SK-N-SH (cell line): ENCODE measurements at regions not wholly inside any gene's neighbourhood (a gene's known extent, or its start where the extent isn't known, plus 50 kb on each side); places are given as distances from the start of the nearest gene placed in this dataset.

Source experiments
- CTCF ChIA-PET: fragments of 300-600, 350-600 bp; formaldehyde crosslinking; extraction: SDS; loops from one replicate; lab custom pipeline; 2021; lab: Yijun Ruan, JAX
- POLR2A ChIA-PET: fragments of 350-600 bp; sonication (Branson Sonifier 250); formaldehyde crosslinking; extraction: SDS; loops from one replicate; lab custom pipeline; 2020; ENCODE audit warnings: antibody characterized with exemption, inconsistent platforms; lab: Yijun Ruan, JAX
- DNase-seq: peaks from one replicate; pipeline ENCODE4 v3.0.0; 2012
- H2AFZ ChIP-seq: fragments of 200-600 bp; sonication (generic); 2 replicates; pipeline ENCODE4 v1.8.1; 2016; ENCODE audit warnings: antibody characterized with exemption, mild to moderate bottlenecking, low read depth
- H3F3A ChIP-seq: fragments of 200-600 bp; sonication (generic); replicated peaks from 2 replicates; pipeline ENCODE3; 2016; ENCODE audit warnings: antibody characterized with exemption, mild to moderate bottlenecking; ENCODE audit not compliant: insufficient read depth
- H3K27ac ChIP-seq, 2 experiments: fragments of 200-500 bp in 1 of 2; fragments of 200-600 bp in 1 of 2; sonication (Bioruptor generic) in 1 of 2; sonication (generic), shearing (Covaris generic) in 1 of 2; 2 replicates each; pipeline versions ENCODE4 v1.5.1 to v1.6.1; 2014 to 2016; ENCODE audit warnings: low read depth in 2 of 2, inconsistent platforms in 1 of 2, low read length in 1 of 2, mild to moderate bottlenecking in 1 of 2, mixed read lengths in 1 of 2
- H3K27me3 ChIP-seq: fragments of 200-600 bp; sonication (generic), shearing (Covaris generic); 2 replicates; pipeline ENCODE4 v1.6.1; 2016; ENCODE audit warnings: mixed run types; ENCODE audit not compliant: insufficient read depth
- H3K36me3 ChIP-seq, 2 experiments: fragments of 200-500 bp in 1 of 2; fragments of 200-600 bp in 1 of 2; sonication (Bioruptor generic) in 1 of 2; sonication (generic) in 1 of 2; replicated peaks in 1 of 2; 2 replicates each; pipeline versions ENCODE3 to v1.5.1; 2014 to 2016; ENCODE audit warnings: low read length in 1 of 2, mild to moderate bottlenecking in 1 of 2; ENCODE audit not compliant: insufficient read depth in 2 of 2, control insufficient read depth in 1 of 2
- H3K4me1 ChIP-seq, 2 experiments: fragments of 200-500 bp in 1 of 2; fragments of 200-600 bp in 1 of 2; sonication (Bioruptor generic) in 1 of 2; sonication (generic), shearing (Covaris generic) in 1 of 2; 2 replicates each; pipeline versions ENCODE4 v1.5.1 to v1.6.1; 2014 to 2016; ENCODE audit warnings: low read depth in 1 of 2, low read length in 1 of 2, mixed run types in 1 of 2; ENCODE audit not compliant: insufficient read depth in 2 of 2, control insufficient read depth in 1 of 2
- H3K4me2 ChIP-seq: fragments of 200-600 bp; sonication (generic), shearing (Covaris generic); 2 replicates; pipeline ENCODE4 v1.6.1; 2017; ENCODE audit warnings: mixed run types
- H3K4me3 ChIP-seq, 2 experiments: fragments of 200-500 bp in 1 of 2; fragments of 200-600 bp in 1 of 2; sonication (Bioruptor generic) in 1 of 2; sonication (generic), shearing (Covaris generic) in 1 of 2; 2 replicates each; pipeline versions ENCODE4 v1.5.1 to v1.8.1; 2014 to 2016; ENCODE audit warnings: low read depth in 2 of 2, inconsistent platforms in 1 of 2, low read length in 1 of 2, mild to moderate bottlenecking in 1 of 2, mixed read lengths in 1 of 2, moderate library complexity in 1 of 2
- H3K79me2 ChIP-seq: fragments of 200-600 bp; sonication (generic); 2 replicates; pipeline ENCODE4 v1.8.1; 2017; ENCODE audit warnings: mild to moderate bottlenecking; ENCODE audit not compliant: insufficient read depth
- H3K9ac ChIP-seq: fragments of 200-600 bp; sonication (generic); 2 replicates; pipeline ENCODE4 v1.6.1; 2017; ENCODE audit warnings: mixed run types
- H3K9me2 ChIP-seq: fragments of 200-600 bp; sonication (generic); 2 replicates; pipeline ENCODE4 v1.6.1; 2017; ENCODE audit warnings: mixed run types
- H3K9me3 ChIP-seq: fragments of 200-600 bp; sonication (generic); 2 replicates; pipeline ENCODE4 v1.6.1; 2017; ENCODE audit warnings: mixed run types, mild to moderate bottlenecking, moderate library complexity
- H4K20me1 ChIP-seq: fragments of 200-600 bp; sonication (generic); 2 replicates; pipeline ENCODE4 v1.6.1; 2017; ENCODE audit warnings: mild to moderate bottlenecking, mixed run types; ENCODE audit not compliant: insufficient read depth
- ELF1 ChIP-seq: IDR thresholded peaks from 2 replicates; pipeline ENCODE4 v1.4.0; 2012
- EP300 ChIP-seq, 2 experiments: IDR thresholded peaks; 2 replicates each; pipeline versions ENCODE4 v1.4.0 to v1.6.1; 2012; ENCODE audit warnings: borderline replicate concordance in 1 of 2, low read depth in 1 of 2, low read length in 1 of 2
- EZH2phosphoT487 ChIP-seq: fragments of 200-600 bp; sonication (generic); IDR thresholded peaks from 2 replicates; pipeline ENCODE4 v1.6.1; 2017; ENCODE audit warnings: low read depth, mixed run types, mild to moderate bottlenecking, antibody characterized with exemption, moderate library complexity, borderline replicate concordance
- FOSL2 ChIP-seq: IDR thresholded peaks from 2 replicates; pipeline ENCODE4 v1.4.0; 2012; ENCODE audit warnings: low read depth, mild to moderate bottlenecking, moderate library complexity, borderline replicate concordance
- FOXM1 ChIP-seq: IDR thresholded peaks from 2 replicates; pipeline ENCODE4 v1.4.0; 2012; ENCODE audit warnings: low read depth, mild to moderate bottlenecking
- GABPA ChIP-seq: IDR thresholded peaks from 2 replicates; pipeline ENCODE4 v1.4.0; 2012; ENCODE audit warnings: low read depth, mild to moderate bottlenecking
- GATA2 ChIP-seq: sonication (generic); formaldehyde crosslinking; IDR thresholded peaks from 2 replicates; pipeline ENCODE4 v1.5.0; 2020; ENCODE audit warnings: mild to moderate bottlenecking, missing genetic modification reagents
- IRF3 ChIP-seq: fragments of 150-350 bp; IDR thresholded peaks from 2 replicates; pipeline ENCODE4 v1.6.1; 2016; ENCODE audit warnings: mild to moderate bottlenecking, low read depth, low read length
- JUND ChIP-seq: IDR thresholded peaks from 2 replicates; pipeline ENCODE4 v1.4.0; 2012
- MEF2A ChIP-seq: IDR thresholded peaks from 2 replicates; pipeline ENCODE4 v1.4.0; 2012; ENCODE audit warnings: low read depth, borderline replicate concordance
- MXI1 ChIP-seq: IDR thresholded peaks from 2 replicates; pipeline ENCODE4 v1.6.1; 2012; ENCODE audit warnings: mild to moderate bottlenecking, low read depth, low read length, improper control_type of control experiment
- NFIC ChIP-seq: IDR thresholded peaks from 2 replicates; pipeline ENCODE4 v1.4.0; 2012; ENCODE audit warnings: borderline replicate concordance
- RFX5 ChIP-seq: IDR thresholded peaks from 2 replicates; pipeline ENCODE4 v1.6.1; 2012; ENCODE audit warnings: mild to moderate bottlenecking, improper control_type of control experiment, low read length
- TAF1 ChIP-seq: IDR thresholded peaks from 2 replicates; pipeline ENCODE4 v1.6.1; 2012; ENCODE audit warnings: low read depth, mild to moderate bottlenecking, low read length, moderate library complexity, borderline replicate concordance
- TEAD4 ChIP-seq: IDR thresholded peaks from 2 replicates; pipeline ENCODE4 v1.4.0; 2012; ENCODE audit warnings: mild to moderate bottlenecking, borderline replicate concordance; ENCODE audit not compliant: insufficient read depth
- USF1 ChIP-seq: IDR thresholded peaks from 2 replicates; pipeline ENCODE4 v1.4.0; 2012; ENCODE audit warnings: low read depth, borderline replicate concordance
- USF2 ChIP-seq: fragments of 150-350 bp; IDR thresholded peaks from 2 replicates; pipeline ENCODE4 v1.6.1; 2017; ENCODE audit warnings: antibody characterized with exemption, low read length, low read depth, borderline replicate concordance
- YY1 ChIP-seq: IDR thresholded peaks from 2 replicates; pipeline ENCODE4 v1.4.0; 2012; ENCODE audit warnings: low read depth, mild to moderate bottlenecking
- ZBTB33 ChIP-seq: IDR thresholded peaks from 2 replicates; pipeline ENCODE4 v1.4.0; 2012; ENCODE audit warnings: low read depth, borderline replicate concordance
- WGBS: methylation state at CpG from one replicate; pipeline ENCODE4 v1.1.6; 2017; ENCODE audit warnings: low lambda C conversion rate; 5-methylcytosine and 5-hydroxymethylcytosine counted together

GRCh38 chr6:164427728-164428402 lies 881.5 kb downstream of the C6orf118 start:
- no peak overlapping the region for H3K9ac ChIP-seq
- ChIA-PET POLR2A (no interaction called here), CTCF (no interaction called here)
- no peaks in the 10 kb centered on the region for H4K20me1 ChIP-seq
- no peak overlapping the region for H3K27ac ChIP-seq
- no peak for TF ChIP-seq NFIC
- TF ChIP-seq RFX5 = no peak
- TF ChIP-seq USF1 = no peak
- no peak for TF ChIP-seq YY1
- TF ChIP-seq TEAD4 = no peak
- no peak for TF ChIP-seq ELF1
- TF ChIP-seq FOSL2 = no peak
- TF ChIP-seq MEF2A = no peak
- TF ChIP-seq EP300 (IDR thresholded peaks at IDR 0.05; ENCODE audit: borderline replicate concordance in 1 of 2, low read depth in 1 of 2, low read length in 1 of 2) = no peak
- no peak for TF ChIP-seq GATA2
- no peak for TF ChIP-seq GABPA
- no peak for TF ChIP-seq MXI1
- TF ChIP-seq USF2 = no peak
- no peak for TF ChIP-seq ZBTB33
- no peak for TF ChIP-seq EZH2phosphoT487
- no peak for TF ChIP-seq FOXM1
- no peak for TF ChIP-seq IRF3
- no peak for TF ChIP-seq TAF1
- TF ChIP-seq JUND = no peak
- H3K9me2 ChIP-seq = no peaks in the 10 kb centered on the region
- no peak overlapping the region for H3K4me3 ChIP-seq
- no peaks in the 10 kb centered on the region for H3K4me1 ChIP-seq
- no peak overlapping the region for H3K4me2 ChIP-seq
- no peaks in the 10 kb centered on the region for H3K79me2 ChIP-seq
- H3K27me3 ChIP-seq = no peaks in the 10 kb centered on the region
- WGBS = 44% methylated on average over 2 of the region's 2 CpGs
- H3K9me3 ChIP-seq = no peaks in the 10 kb centered on the region
- no peak overlapping the region for H2AFZ ChIP-seq
- no peaks in the 10 kb centered on the region for H3F3A ChIP-seq
- no peak for DNase-seq
- no peaks in the 10 kb centered on the region for H3K36me3 ChIP-seq
